GM12873 (cell line): ENCODE measurements at regions not wholly inside any gene's neighbourhood (a gene's known extent, or its start where the extent isn't known, plus 50 kb on each side); places are given as distances from the start of the nearest gene placed in this dataset.

Experiments used
- CTCF ChIP-seq: IDR thresholded peaks from 2 replicates; pipeline ENCODE4 v1.5.1; 2012; ENCODE audit warnings: low read depth, mild to moderate bottlenecking, moderate library complexity, low read length, control low read depth; ENCODE audit not compliant: insufficient read depth; ENCODE audit errors: missing control alignments

DNA sequence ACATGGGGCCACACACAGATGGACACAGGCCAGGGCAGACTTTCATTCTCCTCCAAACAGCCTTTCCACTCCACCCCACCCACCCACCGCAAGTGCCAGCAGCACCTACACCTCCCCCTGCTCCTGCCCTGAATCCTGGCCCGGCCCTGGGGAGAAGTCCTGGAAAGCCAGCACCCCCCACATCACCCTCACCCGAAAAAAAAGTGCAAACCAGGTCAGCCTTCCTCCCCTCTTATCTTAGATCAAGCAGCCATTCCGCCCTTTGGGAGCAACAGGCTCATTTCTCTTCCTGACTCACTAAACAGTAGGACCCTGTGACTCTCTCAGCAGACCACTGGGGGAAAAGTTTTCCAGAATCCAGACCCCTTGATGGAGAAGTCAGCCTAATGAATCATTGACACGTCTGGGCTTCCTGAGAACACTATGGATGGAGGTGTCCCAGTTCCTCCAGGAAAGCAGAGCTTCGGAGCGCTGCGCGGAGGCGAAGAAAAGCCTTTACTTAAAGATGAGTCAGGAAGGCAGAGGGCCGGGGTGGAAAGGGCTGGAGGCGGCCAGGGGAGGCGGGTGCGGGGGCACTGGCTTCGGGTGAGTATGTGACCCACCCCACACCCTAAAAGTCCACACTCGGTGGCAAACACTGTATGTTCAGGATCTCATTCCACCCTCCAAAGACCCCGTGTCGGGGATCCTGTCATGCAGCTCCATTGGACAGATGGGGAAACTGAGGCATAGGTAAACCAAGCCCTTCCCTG, 588.7 kb downstream of the MATN1 start:
- no peak for TF ChIP-seq CTCF

DNA sequence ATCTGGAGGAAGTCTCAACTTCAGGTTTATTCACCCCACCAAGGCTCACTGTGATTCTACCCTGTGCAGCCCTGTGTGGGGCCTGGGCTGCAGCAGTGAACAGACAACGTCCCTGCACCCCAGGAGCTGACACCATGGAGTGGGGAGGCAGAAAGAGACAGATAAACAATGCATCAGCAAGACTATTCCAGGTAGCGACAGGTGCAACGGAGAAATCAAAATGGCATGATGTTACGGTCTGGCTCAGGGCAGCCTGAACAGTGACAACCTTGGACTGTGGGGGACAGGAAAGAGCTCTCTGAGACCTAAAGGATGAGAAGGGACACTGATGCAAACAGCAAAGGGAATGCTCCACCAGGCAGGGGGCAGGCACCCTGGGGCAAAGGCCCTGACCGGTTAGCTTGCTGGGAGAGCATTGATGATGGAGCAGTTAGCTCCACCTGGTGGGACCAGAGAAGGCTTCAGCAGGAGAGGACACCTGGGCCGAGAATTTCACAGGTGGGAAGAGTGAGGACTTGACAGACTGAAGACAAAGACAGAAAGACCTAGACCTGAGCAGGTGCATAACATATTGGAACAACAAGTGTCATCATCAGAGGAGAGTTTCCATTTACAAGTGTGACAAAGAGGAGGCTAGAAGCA, 589.9 kb downstream of the MATN1 start:
- TF ChIP-seq CTCF: no peak

DNA sequence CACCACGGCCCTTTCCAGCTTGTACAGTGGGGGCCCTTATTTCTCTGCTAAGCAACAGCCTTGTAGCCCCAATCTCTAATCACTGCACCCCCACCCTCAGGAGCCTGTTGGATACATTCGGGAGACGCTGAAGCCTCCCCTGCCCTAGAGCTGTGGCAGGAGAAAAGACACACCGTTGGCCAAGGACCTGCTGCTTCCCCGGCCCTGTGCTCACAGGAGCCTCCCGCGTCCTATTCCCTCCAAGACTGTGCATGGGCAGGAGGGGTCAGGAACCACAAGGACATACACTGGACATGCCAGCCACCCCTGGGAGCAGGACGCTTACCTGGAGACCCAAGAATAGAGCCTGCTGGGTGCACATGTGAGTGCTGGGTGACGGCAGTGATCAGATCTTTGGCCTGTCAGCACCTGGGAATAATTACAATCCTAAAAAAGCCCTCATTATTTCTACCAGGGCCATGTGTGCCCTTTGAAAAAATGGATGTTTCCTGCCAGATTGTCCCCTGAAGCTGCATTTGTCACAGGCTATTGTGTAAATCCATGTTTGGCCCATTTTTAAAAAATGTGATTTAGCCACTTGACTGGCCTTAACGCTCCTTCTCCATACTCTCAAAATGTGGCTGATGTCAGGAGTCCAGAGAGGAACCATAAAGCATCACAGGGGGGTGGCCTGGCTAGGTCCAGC, 590.6 kb downstream of the MATN1 start:
- TF ChIP-seq CTCF: no peak

DNA sequence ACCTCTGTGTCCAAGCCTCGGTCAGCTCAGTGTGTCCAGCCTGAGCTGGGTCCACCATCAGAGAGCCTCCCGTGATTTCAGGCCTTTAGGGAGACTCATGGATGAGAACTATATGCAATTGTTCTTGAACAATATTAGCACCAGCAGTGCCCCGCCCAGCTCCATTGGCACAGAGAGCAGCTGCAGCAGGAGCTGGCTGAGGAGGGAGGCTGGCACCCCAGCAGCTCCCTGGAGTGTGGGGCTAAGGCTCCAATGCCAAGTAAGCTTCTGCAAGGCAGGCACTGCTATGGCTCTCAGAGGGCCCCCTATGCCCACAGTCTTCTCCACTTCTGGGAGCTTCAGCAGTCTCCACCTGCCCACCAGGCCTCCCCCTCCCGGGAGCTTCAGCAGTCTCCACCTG, 593.3 kb downstream of the MATN1 start:
- no peak for TF ChIP-seq CTCF

- TF ChIP-seq CTCF: no peak
Observed at GRCh38 chr1:30129421-30130055, 593.8 kb downstream of the MATN1 start.

- no peak for TF ChIP-seq CTCF
Observed at GRCh38 chr1:30129001-30129408, 594.4 kb downstream of the MATN1 start.

DNA sequence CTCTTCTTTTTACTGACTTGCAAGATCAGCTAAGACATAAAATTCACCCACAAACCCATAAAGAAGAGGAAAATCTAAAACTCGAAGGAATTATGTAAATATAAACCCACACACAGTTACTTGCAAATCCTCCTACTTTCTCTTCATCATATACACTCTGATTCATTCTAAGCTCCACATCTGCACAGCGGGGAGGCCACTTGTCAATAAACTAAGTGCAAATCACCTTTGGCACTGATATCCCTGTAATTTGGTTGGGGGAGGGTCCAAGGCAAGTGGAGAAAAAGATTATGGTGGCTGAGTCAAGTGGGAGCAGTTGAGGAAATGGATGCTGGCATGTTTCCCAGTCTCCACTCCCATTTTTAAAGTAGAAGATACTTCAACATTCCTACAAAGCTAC, 596.5 kb downstream of the MATN1 start:
- no peak for TF ChIP-seq CTCF
